ENCODE measurements at regions not wholly inside any gene's neighbourhood (a gene's known extent, or its start where the extent isn't known, plus 50 kb on each side); places are given as distances from the start of the nearest gene placed in this dataset.

GRCh38 chr12:125610292-125610691 lies 545.1 kb downstream of the AACS start:
- intact Hi-C loops (cut with DNase I), result no loop called here
- DNase-seq, result no peak

- intact Hi-C loops (cut with DNase I), result no loop called here
- no peak for DNase-seq
These were observed 545.7 kb downstream of the AACS start for GRCh38 chr12:125610971-125611370.

- intact Hi-C loops (cut with DNase I), result no loop called here
These were observed 548.8 kb downstream of the AACS start for GRCh38 chr12:125614058-125614457.

GRCh38 chr12:125619723-125620122 lies 554.5 kb downstream of the AACS start:
- DNase-seq, result no peak
- intact Hi-C loops (cut with DNase I), result no loop called here

More at GRCh38 chr12:125614058-125614457, 548.8 kb downstream of the AACS start:
- no peak for DNase-seq

GRCh38 chr12:125633686-125634085 lies 568.5 kb downstream of the AACS start:
- DNase-seq, result no peak
- intact Hi-C loops (cut with DNase I), result no loop called here

GRCh38 chr12:125634813-125635212 lies 569.6 kb downstream of the AACS start:
- DNase-seq, result no peak
- intact Hi-C loops (cut with DNase I), result no loop called here

- no peak for DNase-seq
- intact Hi-C loops (cut with DNase I), result no loop called here
These were observed 574.6 kb downstream of the AACS start for GRCh38 chr12:125639826-125640225.

GRCh38 chr12:125643055-125643454 lies 577.8 kb downstream of the AACS start:
- DNase-seq, result no peak
- intact Hi-C loops (cut with DNase I), result no loop called here

- DNase-seq, result peak in 2 of 10 donors; percentile 32 to 84
- intact Hi-C loops (cut with DNase I), result no loop called here
These were observed 580.5 kb downstream of the AACS start for GRCh38 chr12:125645724-125646123.

GRCh38 chr12:125650587-125650986 lies 585.4 kb downstream of the AACS start:
- intact Hi-C loops (cut with DNase I), result no loop called here
- DNase-seq, result no peak

GRCh38 chr12:125651625-125652024 lies 586.4 kb downstream of the AACS start:
- no peak for DNase-seq
- intact Hi-C loops (cut with DNase I), result no loop called here

- intact Hi-C loops (cut with DNase I), result no loop called here
- no peak for DNase-seq
These were observed 587.4 kb downstream of the AACS start for GRCh38 chr12:125652681-125653080.

GRCh38 chr12:125657681-125658080 lies 592.4 kb downstream of the AACS start:
- intact Hi-C loops (cut with DNase I), result no loop called here
- DNase-seq, result no peak

GRCh38 chr12:125674554-125675338 lies 609.5 kb downstream of the AACS start:
- DNase-seq, result peak in 1 of 10 donors; percentile 74
- intact Hi-C loops (cut with DNase I), result no loop called here

GRCh38 chr12:125676366-125676765 lies 611.1 kb downstream of the AACS start:
- DNase-seq, result no peak
- intact Hi-C loops (cut with DNase I), result no loop called here

GRCh38 chr12:125677829-125678228 lies 612.6 kb downstream of the AACS start:
- DNase-seq, result no peak
- intact Hi-C loops (cut with DNase I), result no loop called here

- no peak for DNase-seq
- intact Hi-C loops (cut with DNase I), result no loop called here
These were observed 613.4 kb downstream of the AACS start for GRCh38 chr12:125678589-125678993.

- peak in 7 of 10 donors; percentile 42 to 93 (median 54) for DNase-seq
- intact Hi-C loops (cut with DNase I), result loop anchor here (10.0 kb wide), 1 partner anchor 349 kb away; no protein-coding TSS in a partner anchor
These were observed 618.6 kb downstream of the AACS start for GRCh38 chr12:125683748-125684381.

GRCh38 chr12:125684968-125685790 lies 619.9 kb downstream of the AACS start:
- intact Hi-C loops (cut with DNase I), result loop anchor here (10.0 kb wide), 1 partner anchor 350 kb away; no protein-coding TSS in a partner anchor
- DNase-seq, result no peak

- no peak for DNase-seq
- intact Hi-C loops (cut with DNase I), result loop anchor here (10.0 kb wide), 1 partner anchor 351 kb away; no protein-coding TSS in a partner anchor
These were observed 620.7 kb downstream of the AACS start for GRCh38 chr12:125685915-125686314.

- peak in 2 of 10 donors; percentile 45 to 79 for DNase-seq
- intact Hi-C loops (cut with DNase I), result loop anchor here (10.0 kb wide), 1 partner anchor 353 kb away; no protein-coding TSS in a partner anchor
These were observed 622.2 kb downstream of the AACS start for GRCh38 chr12:125687403-125687802.
